ENCODE measurements at regions not wholly inside any gene's neighbourhood (a gene's known extent, or its start where the extent isn't known, plus 50 kb on each side); places are given as distances from the start of the nearest gene placed in this dataset.

- H3K4me2 ChIP-seq (ENCODE audit: low read length): no peak overlapping the region
Observed at GRCh38 chr11:23574149-23574548, 713.9 kb upstream of the CCDC179 start.

GRCh38 chr11:23577296-23577695 is 717.0 kb upstream of the CCDC179 start:
- no peaks in the 10 kb centered on the region for H3K9me3 ChIP-seq (replicated peaks; ENCODE audit: low read length)
- no peak overlapping the region for H3K4me3 ChIP-seq (ENCODE audit: low read length)
- H3K4me2 ChIP-seq (ENCODE audit: low read length): no peak overlapping the region
- no peaks in the 10 kb centered on the region for H3K27me3 ChIP-seq (ENCODE audit: control insufficient read depth, insufficient read depth, low read length)
- H3K36me3 ChIP-seq (ENCODE audit: insufficient read depth, low read length): no peaks in the 10 kb centered on the region
- no peaks in the 10 kb centered on the region for H3K4me1 ChIP-seq (ENCODE audit: control insufficient read depth, insufficient read depth, low read length)
- H3K9ac ChIP-seq (ENCODE audit: low read depth, low read length): no peak overlapping the region

More at GRCh38 chr11:23574149-23574548, 713.9 kb upstream of the CCDC179 start:
- H3K9me3 ChIP-seq (replicated peaks; ENCODE audit: low read length): no peaks in the 10 kb centered on the region
- no peaks in the 10 kb centered on the region for H3K36me3 ChIP-seq (ENCODE audit: insufficient read depth, low read length)
- H3K9ac ChIP-seq (ENCODE audit: low read depth, low read length): no peak overlapping the region
- no peak overlapping the region for H3K4me3 ChIP-seq (ENCODE audit: low read length)
- H3K4me1 ChIP-seq (ENCODE audit: control insufficient read depth, insufficient read depth, low read length): peaks cover 15% of the 10 kb centered on the region
- H3K27me3 ChIP-seq (ENCODE audit: control insufficient read depth, insufficient read depth, low read length): no peaks in the 10 kb centered on the region

DNA sequence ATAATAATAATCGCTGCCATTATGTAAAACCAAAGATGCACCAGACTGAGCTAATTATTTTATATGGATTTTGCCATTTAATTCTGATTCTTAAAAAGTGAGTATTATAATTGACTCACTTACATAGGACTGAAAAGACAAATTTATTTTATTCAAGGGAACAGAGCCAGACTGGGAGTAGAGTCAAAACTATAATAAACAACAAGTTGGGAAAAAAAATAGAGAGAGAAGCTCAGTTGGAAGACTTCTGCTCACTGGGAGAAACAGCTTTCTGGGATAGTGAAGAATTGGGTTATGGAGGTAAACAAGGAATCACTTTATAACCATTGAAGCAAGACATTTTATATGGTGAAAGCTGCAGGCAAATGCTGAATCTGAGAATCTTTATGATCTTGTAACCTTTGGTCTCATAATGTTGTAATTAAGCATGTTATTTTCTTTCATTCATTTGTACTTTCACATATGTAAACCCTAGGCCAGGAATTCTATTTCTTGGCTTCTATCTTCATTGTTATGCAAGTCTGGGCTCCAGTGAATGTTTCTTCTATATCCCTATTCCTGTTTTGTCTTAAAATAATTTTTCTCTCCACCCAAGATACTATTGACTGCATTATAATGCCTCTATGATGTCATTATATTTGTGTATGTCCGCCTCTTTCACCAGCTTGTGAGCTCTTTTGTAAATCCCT is 725.3 kb upstream of the CCDC179 start:
- no peak overlapping the region for H3K9ac ChIP-seq (ENCODE audit: low read depth, low read length)
- H3K36me3 ChIP-seq (ENCODE audit: insufficient read depth, low read length): no peaks in the 10 kb centered on the region
- no peak overlapping the region for H3K4me2 ChIP-seq (ENCODE audit: low read length)
- no peaks in the 10 kb centered on the region for H3K27me3 ChIP-seq (ENCODE audit: control insufficient read depth, insufficient read depth, low read length)
- H3K4me3 ChIP-seq (ENCODE audit: low read length): no peak overlapping the region
- no peaks in the 10 kb centered on the region for H3K4me1 ChIP-seq (ENCODE audit: control insufficient read depth, insufficient read depth, low read length)
- H3K9me3 ChIP-seq (replicated peaks; ENCODE audit: low read length): no peaks in the 10 kb centered on the region

- no peak overlapping the region for H3K4me2 ChIP-seq (ENCODE audit: low read length)
- H3K27me3 ChIP-seq (ENCODE audit: control insufficient read depth, insufficient read depth, low read length): no peaks in the 10 kb centered on the region
- H3K9ac ChIP-seq (ENCODE audit: low read depth, low read length): no peak overlapping the region
- no peak overlapping the region for H3K4me3 ChIP-seq (ENCODE audit: low read length)
- no peaks in the 10 kb centered on the region for H3K36me3 ChIP-seq (ENCODE audit: insufficient read depth, low read length)
- H3K4me1 ChIP-seq (ENCODE audit: control insufficient read depth, insufficient read depth, low read length): no peaks in the 10 kb centered on the region
- no peaks in the 10 kb centered on the region for H3K9me3 ChIP-seq (replicated peaks; ENCODE audit: low read length)
Observed at GRCh38 chr11:23586173-23586572, 725.9 kb upstream of the CCDC179 start.

- Histone ChIP-seq H3K4me2 (ENCODE audit: low read length) (no peak overlapping the region), H3K4me3 (ENCODE audit: low read length) (no peak overlapping the region), H3K36me3 (ENCODE audit: insufficient read depth, low read length) (no peaks in the 10 kb centered on the region), H3K9me3 (replicated peaks; ENCODE audit: low read length) (no peaks in the 10 kb centered on the region), H3K27me3 (ENCODE audit: control insufficient read depth, insufficient read depth, low read length) (no peaks in the 10 kb centered on the region), H3K9ac (ENCODE audit: low read depth, low read length) (no peak overlapping the region), H3K4me1 (ENCODE audit: control insufficient read depth, insufficient read depth, low read length) (no peaks in the 10 kb centered on the region)
Observed at GRCh38 chr11:23590596-23591308, 730.5 kb upstream of the CCDC179 start.

DNA sequence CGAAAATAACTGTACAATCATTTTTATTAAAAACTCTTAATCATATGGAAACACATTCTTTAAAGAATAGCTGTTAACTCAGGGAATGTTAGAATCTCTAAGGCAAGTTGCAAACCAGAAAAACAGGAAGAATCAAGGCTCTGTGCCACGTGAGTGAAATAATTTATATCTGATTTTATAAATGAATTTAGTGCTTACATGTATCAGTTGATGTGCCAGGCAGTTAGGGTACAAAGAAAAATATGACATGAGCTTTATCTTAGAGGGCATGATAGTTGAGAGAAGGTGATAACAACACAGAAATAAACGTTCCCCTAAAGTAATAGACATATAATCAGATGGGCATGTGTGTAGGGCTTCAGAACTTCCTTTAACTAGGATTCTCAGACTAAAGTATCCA is 734.5 kb upstream of the CCDC179 start:
- Histone ChIP-seq H3K4me2 (ENCODE audit: low read length) (no peak overlapping the region), H3K4me1 (ENCODE audit: control insufficient read depth, insufficient read depth, low read length) (no peaks in the 10 kb centered on the region), H3K9ac (ENCODE audit: low read depth, low read length) (no peak overlapping the region), H3K27me3 (ENCODE audit: control insufficient read depth, insufficient read depth, low read length) (no peaks in the 10 kb centered on the region), H3K4me3 (ENCODE audit: low read length) (no peak overlapping the region), H3K9me3 (replicated peaks; ENCODE audit: low read length) (no peaks in the 10 kb centered on the region), H3K36me3 (ENCODE audit: insufficient read depth, low read length) (no peaks in the 10 kb centered on the region)

- Histone ChIP-seq H3K4me1 (ENCODE audit: control insufficient read depth, insufficient read depth, low read length) (no peaks in the 10 kb centered on the region), H3K9ac (ENCODE audit: low read depth, low read length) (no peak overlapping the region), H3K4me3 (ENCODE audit: low read length) (no peak overlapping the region), H3K27me3 (ENCODE audit: control insufficient read depth, insufficient read depth, low read length) (no peaks in the 10 kb centered on the region), H3K9me3 (replicated peaks; ENCODE audit: low read length) (no peaks in the 10 kb centered on the region), H3K36me3 (ENCODE audit: insufficient read depth, low read length) (no peaks in the 10 kb centered on the region), H3K4me2 (ENCODE audit: low read length) (no peak overlapping the region)
Observed at GRCh38 chr11:23604966-23605365, 744.7 kb upstream of the CCDC179 start.

GRCh38 chr11:23606191-23606590 is 745.9 kb upstream of the CCDC179 start:
- Histone ChIP-seq H3K9ac (ENCODE audit: low read depth, low read length) (no peak overlapping the region), H3K36me3 (ENCODE audit: insufficient read depth, low read length) (no peaks in the 10 kb centered on the region), H3K4me3 (ENCODE audit: low read length) (no peak overlapping the region), H3K4me2 (ENCODE audit: low read length) (no peak overlapping the region), H3K4me1 (ENCODE audit: control insufficient read depth, insufficient read depth, low read length) (no peaks in the 10 kb centered on the region), H3K9me3 (replicated peaks; ENCODE audit: low read length) (no peaks in the 10 kb centered on the region), H3K27me3 (ENCODE audit: control insufficient read depth, insufficient read depth, low read length) (no peaks in the 10 kb centered on the region)

DNA sequence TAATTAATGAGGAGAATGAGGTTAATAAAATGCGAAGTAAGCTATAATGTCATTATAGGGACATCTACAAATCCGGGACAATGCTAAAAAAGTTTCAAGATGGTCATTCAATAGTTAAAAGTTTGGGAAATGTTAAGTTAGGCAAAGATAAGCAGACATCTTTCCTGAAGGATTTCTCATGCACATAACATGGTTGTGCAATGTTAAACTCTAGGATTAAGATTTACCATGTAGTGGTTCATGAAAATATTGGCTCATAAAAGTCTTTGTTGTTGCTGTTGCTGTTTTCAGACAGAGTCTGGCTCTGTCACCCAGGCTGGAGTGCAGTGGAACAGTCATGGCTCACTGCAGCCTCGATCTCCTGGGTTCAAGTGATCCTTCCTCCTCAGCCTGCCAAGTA is 751.5 kb upstream of the CCDC179 start:
- no peaks in the 10 kb centered on the region for H3K27me3 ChIP-seq (ENCODE audit: control insufficient read depth, insufficient read depth, low read length)
- no peaks in the 10 kb centered on the region for H3K9me3 ChIP-seq (replicated peaks; ENCODE audit: low read length)
- H3K9ac ChIP-seq (ENCODE audit: low read depth, low read length): no peak overlapping the region
- no peaks in the 10 kb centered on the region for H3K4me1 ChIP-seq (ENCODE audit: control insufficient read depth, insufficient read depth, low read length)
- no peak overlapping the region for H3K4me3 ChIP-seq (ENCODE audit: low read length)
- no peak overlapping the region for H3K4me2 ChIP-seq (ENCODE audit: low read length)
- H3K36me3 ChIP-seq (ENCODE audit: insufficient read depth, low read length): no peaks in the 10 kb centered on the region

DNA sequence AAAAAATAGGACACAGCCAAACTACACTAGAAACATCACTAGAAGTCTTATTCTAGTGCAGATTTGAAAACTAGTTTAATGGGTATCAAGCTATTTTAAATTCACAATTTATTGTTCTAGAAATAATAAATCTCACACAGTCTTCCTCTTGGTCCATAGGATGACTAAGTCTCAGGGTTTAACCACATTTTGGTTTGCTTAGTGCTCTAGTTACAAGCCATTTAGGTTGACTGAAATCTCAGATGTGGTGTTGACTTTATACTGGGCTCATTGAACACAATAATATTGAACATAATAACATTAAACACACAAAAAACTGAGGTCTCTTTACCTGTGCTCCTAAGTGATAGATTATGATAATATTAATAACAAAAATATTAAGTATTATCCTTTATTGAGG is 760.3 kb upstream of the CCDC179 start:
- Histone ChIP-seq H3K9ac (ENCODE audit: low read depth, low read length) (no peak overlapping the region), H3K4me3 (ENCODE audit: low read length) (no peak overlapping the region), H3K36me3 (ENCODE audit: insufficient read depth, low read length) (no peaks in the 10 kb centered on the region), H3K4me1 (ENCODE audit: control insufficient read depth, insufficient read depth, low read length) (no peaks in the 10 kb centered on the region), H3K9me3 (replicated peaks; ENCODE audit: low read length) (no peaks in the 10 kb centered on the region), H3K27me3 (ENCODE audit: control insufficient read depth, insufficient read depth, low read length) (no peaks in the 10 kb centered on the region), H3K4me2 (ENCODE audit: low read length) (no peak overlapping the region)

DNA sequence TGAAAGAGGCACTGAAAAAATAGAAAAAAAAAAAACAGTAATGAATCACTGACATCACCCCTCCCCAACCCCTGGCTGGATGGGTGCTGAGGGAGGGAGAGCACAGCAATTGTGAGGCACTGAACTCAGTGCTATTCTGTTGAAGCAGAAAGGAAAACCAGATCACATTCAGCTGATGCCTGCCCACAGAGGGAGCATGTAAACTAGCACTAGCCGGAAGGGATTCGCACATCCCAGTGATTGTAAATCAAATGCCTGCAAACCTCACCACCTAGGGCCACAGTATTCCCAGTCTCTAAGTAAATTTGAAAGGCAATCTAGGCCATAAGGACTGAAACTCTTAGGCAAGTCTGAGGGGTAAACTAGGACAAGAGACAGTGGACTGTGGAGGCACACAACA is 772.0 kb upstream of the CCDC179 start:
- H3K9ac ChIP-seq (ENCODE audit: low read depth, low read length): no peak overlapping the region
- H3K4me3 ChIP-seq (ENCODE audit: low read length): no peak overlapping the region
- H3K27me3 ChIP-seq (ENCODE audit: control insufficient read depth, insufficient read depth, low read length): no peaks in the 10 kb centered on the region
- no peaks in the 10 kb centered on the region for H3K4me1 ChIP-seq (ENCODE audit: control insufficient read depth, insufficient read depth, low read length)
- no peaks in the 10 kb centered on the region for H3K9me3 ChIP-seq (replicated peaks; ENCODE audit: low read length)
- H3K4me2 ChIP-seq (ENCODE audit: low read length): no peak overlapping the region
- no peaks in the 10 kb centered on the region for H3K36me3 ChIP-seq (ENCODE audit: insufficient read depth, low read length)

DNA sequence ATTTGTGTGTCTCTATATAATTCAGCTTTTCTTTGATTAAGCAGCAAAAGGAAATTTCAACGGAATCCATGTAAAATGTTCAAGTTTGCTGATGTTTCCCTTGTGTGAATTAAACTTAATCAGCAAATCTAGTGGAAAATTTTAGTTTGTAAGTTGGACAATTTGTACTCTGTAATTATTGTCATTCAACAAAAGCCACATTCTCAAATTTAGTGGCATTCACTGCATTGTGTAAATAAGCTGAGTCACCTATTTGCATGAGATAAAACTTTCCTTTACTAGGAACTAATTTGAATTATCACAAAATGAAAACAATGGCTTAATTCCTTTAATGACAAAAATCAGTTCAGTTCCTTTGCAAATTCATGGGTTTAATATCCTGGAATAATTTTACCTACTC is 784.2 kb upstream of the CCDC179 start:
- H3K4me2 ChIP-seq (ENCODE audit: low read length): no peak overlapping the region
- H3K9ac ChIP-seq (ENCODE audit: low read depth, low read length): no peak overlapping the region
- no peaks in the 10 kb centered on the region for H3K27me3 ChIP-seq (ENCODE audit: control insufficient read depth, insufficient read depth, low read length)
- H3K4me1 ChIP-seq (ENCODE audit: control insufficient read depth, insufficient read depth, low read length): no peaks in the 10 kb centered on the region
- no peak overlapping the region for H3K4me3 ChIP-seq (ENCODE audit: low read length)
- H3K36me3 ChIP-seq (ENCODE audit: insufficient read depth, low read length): no peaks in the 10 kb centered on the region
- no peaks in the 10 kb centered on the region for H3K9me3 ChIP-seq (replicated peaks; ENCODE audit: low read length)

Data from skeletal muscle satellite cell (primary cell).